NCI-H510A (cell line): ENCODE measurements at regions not wholly inside any gene's neighbourhood (a gene's known extent, or its start where the extent isn't known, plus 50 kb on each side); places are given as distances from the start of the nearest gene placed in this dataset.

Experiments used
- DNase-seq: peaks from one replicate; lab custom pipeline; 2025; lab: John Stamatoyannopoulos, UW

- DNase-seq = no peak
These were observed 169.4 kb downstream of the TEX36 start for GRCh38 chr10:125513429-125514182.

GRCh38 chr10:125510998-125511397 is 172.0 kb downstream of the TEX36 start:
- no peak for DNase-seq

DNA sequence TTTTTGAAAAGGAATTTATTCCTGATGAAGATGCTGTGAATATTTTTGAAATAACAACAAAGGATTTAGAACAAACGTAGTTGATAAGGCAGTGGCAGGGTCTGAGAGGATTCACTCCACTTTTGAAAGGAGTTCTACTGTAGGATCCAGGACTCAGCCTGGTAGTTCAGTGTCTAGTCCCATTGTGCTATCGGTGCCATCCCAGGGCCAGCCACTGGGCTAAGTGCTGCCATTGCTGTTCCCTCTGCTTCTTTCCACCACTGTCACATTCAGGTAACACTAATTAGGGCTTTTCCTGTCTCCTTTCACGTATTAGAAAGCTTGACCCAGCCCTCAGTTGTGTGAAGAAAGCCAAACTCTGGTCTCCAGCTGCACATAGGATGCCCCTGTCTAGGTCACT is 177.3 kb downstream of the TEX36 start:
- no peak for DNase-seq

- DNase-seq = no peak
These were observed 180.7 kb downstream of the TEX36 start for GRCh38 chr10:125502276-125502675.

DNA sequence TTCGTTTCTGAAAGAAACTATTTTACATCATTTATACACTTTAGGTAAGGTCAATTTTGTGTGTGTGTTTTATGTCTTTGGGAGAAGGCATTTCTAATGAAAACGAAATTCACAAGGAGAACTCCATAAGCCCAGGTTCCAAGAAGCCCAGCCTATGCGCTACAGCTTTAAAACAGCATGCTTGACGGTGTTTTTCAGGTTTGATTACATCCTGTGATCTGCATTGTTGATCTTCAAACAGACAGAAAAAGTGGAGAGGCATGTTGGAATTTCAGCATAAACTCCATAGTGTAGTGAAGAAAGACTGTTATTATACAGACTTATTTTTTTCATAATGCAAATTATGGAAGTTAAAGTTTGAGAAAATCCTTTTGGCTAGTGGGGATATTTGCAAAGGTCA is 187.6 kb downstream of the TEX36 start:
- no peak for DNase-seq

DNA sequence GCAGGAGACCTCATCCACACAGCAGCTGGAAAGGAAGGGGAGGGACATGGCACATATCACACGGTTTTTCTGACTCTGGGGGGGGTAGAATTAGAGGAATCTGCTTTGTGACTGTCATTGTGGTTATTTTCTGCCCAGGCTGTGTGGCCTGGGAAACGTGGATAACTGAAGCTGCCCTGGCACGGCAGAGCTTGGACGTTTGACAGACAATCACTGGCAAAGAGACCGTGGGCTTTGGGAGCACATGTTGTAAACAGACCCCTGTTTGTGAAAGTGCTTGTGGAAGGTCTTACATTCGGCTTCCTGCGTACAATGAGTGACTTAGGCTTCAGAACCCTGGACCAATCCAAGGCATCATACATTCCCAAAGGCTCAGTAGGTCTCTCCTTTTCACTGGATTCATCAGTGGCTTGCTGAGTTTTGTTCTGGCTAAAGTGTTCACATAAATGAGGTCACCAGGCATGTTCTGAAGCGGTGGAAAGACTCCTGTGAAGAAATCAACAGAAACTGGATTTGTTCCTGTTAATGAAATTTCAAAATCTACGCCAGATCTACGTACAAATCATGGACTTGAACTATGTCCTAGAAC is 188.2 kb downstream of the TEX36 start:
- no peak for DNase-seq

DNA sequence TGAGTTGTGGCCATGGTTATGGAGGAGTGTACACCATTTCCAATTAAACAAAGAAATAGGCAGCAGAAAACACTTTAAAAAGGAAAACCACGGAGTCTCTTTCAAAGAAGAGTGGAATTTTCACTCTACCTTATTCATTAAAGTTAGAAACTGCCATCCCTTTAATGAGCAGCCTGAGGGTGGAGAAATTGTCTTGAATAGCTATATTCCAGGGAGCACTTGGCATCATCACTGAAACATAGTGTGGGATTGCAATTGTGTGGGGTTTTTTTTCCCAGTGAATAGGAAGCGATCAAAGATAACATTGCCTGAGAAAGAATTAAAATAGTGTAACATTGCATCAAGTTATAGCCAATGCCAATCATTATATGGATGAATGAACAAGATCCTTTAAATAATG is 191.6 kb downstream of the TEX36 start:
- no peak for DNase-seq

GRCh38 chr10:125489731-125490130 is 193.2 kb downstream of the TEX36 start:
- DNase-seq = no peak

DNA sequence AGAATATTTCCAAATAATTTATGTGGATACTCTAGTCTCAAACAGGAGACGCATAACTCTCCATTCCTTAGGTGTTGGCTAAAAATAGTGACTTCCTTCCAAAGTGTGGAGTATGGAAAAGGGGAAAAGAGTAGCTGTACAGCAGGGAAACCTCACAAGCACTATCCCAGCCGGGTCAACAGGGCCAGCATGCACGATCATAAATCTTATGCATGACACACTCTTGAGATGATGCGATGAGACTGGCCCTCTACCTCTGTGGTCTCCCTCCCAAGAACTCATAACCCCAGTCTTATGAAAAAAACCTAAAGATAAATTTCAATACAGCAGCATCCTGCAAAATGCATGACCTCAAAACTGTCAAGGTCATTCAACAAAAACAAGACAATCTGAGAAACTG is 197.3 kb downstream of the TEX36 start:
- no peak for DNase-seq

DNA sequence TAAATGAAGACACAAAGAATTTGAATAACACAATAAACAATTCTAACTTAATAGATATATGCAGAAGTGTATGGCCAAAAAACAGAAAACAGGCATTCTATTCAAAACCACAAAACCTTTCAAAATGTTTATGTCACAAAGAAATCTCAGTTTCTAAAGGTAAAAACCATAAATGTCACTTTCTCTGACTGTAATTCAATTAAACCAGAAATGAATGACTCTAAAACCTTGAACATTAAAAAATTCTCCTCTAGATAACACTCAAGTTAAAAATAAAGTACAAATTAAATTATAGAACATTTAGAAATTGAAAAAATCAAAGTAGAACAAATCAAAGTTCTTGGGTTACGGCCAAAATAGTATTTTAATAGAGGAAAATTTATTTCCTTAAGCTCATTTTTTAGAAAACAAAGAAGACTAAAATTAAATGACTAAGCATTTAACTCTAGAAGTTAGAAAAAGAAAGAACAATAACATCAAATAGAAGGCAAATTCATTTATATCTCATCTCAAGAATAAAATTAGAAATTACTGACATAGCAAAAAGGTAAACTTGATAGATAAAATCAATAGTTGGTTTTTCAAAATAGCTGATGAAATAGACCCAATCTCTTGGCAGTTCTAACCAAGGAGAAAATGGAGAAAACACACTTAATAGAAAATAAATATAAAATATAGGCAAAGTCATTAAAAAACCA is 198.8 kb downstream of the TEX36 start:
- no peak for DNase-seq

- no peak for DNase-seq
These were observed 200.3 kb downstream of the TEX36 start for GRCh38 chr10:125482637-125483036.

- DNase-seq = no peak
These were observed 200.9 kb downstream of the TEX36 start for GRCh38 chr10:125482108-125482507.

- DNase-seq = no peak
These were observed 203.9 kb downstream of the TEX36 start for GRCh38 chr10:125479059-125479458.

DNA sequence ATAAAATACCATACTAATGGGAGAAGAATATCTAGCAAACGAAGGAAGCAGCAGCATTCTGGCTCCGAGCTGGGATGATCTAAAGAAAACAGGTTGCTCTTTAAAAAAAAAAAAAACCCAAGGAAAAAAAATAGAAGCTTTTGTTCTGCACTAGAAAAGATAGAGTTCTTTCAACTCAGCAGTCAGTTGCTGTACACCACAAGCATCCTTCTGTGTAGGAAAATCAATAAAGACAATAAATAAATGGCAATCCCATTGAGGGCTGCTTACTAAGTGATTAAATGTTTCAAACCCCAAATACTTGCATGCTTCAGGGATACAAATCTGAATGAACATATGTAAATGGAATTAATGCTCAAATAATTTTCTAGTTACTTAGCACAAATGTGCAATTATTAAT is 207.1 kb downstream of the TEX36 start:
- DNase-seq = no peak

DNA sequence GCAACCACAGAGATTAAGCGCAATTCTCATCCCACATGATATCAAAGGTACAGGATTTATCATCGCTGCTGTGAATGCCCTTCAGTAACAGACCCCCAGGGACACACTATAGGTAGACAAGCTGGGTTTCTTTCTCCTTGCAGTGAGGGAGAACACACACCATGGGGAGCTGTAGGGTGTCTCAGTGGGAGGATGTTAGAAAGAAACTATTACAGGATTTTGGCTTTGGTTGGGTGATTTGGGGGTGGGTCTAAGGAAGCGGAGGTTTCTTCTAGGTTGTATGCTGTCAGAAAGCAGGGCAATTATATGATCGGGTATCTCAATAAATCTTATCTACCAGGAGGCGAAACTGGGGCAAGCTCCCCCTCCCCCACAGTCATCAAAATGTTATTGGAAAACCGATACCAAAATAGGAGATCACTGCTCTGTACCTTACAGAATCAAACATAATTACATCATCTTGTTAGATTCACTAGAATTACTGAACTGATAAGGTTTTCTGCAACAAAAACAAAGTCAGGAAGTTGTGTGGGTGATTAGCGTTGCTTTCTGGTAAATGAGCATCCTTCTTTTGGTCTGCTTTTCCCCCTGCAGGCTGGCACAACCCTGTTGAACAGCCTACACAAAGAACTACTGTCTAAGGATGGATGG is 209.7 kb downstream of the TEX36 start:
- no peak for DNase-seq

GRCh38 chr10:125472010-125472607 is 210.9 kb downstream of the TEX36 start:
- no peak for DNase-seq

DNA sequence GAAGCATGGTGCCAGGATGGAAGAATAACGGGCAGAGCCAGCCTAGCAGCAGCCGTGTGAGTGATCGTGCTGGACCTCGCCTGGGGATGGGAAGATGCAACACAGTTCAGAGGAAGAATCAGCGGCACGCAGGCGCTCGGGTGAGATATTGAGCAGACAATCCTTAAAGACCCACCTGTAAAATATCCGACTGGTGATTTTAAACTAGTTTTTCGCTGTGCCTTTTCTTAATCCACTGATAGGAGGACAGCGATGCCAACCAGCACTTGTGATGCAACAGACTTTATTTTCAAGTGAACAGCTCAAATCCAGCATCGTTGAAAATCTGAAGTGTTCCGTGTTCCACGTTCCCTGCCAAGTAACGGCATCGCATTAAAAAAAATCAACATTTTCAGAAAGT is 214.7 kb downstream of the TEX36 start:
- DNase-seq = no peak

DNA sequence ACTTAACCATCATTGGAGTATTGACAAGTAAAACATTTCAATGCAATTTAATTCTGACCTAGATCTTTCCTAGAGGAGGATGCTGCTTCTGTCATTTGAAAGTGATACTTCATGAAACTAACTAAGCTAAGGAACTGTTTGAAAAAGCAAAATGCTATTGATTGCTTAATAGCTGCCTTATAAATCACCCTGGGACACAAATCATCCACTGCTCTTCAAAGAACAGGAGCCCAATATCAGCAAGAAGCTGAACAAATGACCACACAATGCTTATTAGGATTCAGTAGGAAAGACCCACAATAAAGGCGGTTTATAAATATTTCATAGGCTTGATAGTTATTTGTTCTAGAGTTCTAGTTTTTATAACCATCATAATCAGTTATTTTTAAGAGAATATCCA is 216.3 kb downstream of the TEX36 start:
- DNase-seq = no peak

GRCh38 chr10:125462845-125463244 is 220.1 kb downstream of the TEX36 start:
- DNase-seq = no peak

GRCh38 chr10:125460326-125460725 is 222.6 kb downstream of the TEX36 start:
- DNase-seq = no peak

DNA sequence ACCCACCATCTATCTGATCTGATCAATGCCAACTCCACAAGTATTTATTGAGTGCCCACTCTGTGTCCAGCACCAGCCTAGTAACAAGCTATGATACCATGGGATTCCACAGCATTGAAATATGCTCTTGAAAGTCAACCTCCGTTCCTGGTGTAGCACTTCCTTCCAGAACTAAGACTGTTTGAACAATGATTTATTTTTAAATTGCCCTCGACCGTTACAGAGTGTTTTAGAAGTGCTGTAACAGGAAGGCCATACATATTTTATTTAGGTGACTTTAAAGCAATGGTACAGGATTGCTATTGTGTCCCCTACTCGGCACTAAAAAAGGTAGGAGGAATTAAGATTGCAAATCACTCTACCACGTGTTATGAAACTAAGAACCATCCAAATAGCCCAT is 225.6 kb downstream of the TEX36 start:
- no peak for DNase-seq

- no peak for DNase-seq
These were observed 227.1 kb downstream of the TEX36 start for GRCh38 chr10:125455855-125456254.
